Upper lobe of left lung (tissue), 4 donors: ENCODE measurements at regions not wholly inside any gene's neighbourhood (a gene's known extent, or its start where the extent isn't known, plus 50 kb on each side); places are given as distances from the start of the nearest gene placed in this dataset.

ENCODE experiments used
- POLR2A ChIP-seq, 4 donors: fragments of 450-650 bp; IDR thresholded peaks; one replicate each; pipeline ENCODE4 v1.5.1; 2016 to 2017; ENCODE audit warnings: antibody characterized with exemption in 4 of 4, mild to moderate bottlenecking in 2 of 4
- POLR2AphosphoS5 ChIP-seq, 2 donors: sonication (generic); formaldehyde crosslinking; IDR thresholded peaks; one replicate each; pipeline ENCODE4 v1.5.1; 2017; ENCODE audit warnings: antibody characterized with exemption in 2 of 2
- TF ChIP-seq, protein P1 (sequence below), 6 experiments: fragments of 450-650 bp in 4 of 6; fragments of 200-600 bp in 2 of 6; sonication (generic) in 2 of 6; IDR thresholded peaks; one replicate each; pipeline ENCODE4 v1.5.1; 2016 to 2019; ENCODE audit warnings: antibody characterized with exemption in 6 of 6

DNA sequence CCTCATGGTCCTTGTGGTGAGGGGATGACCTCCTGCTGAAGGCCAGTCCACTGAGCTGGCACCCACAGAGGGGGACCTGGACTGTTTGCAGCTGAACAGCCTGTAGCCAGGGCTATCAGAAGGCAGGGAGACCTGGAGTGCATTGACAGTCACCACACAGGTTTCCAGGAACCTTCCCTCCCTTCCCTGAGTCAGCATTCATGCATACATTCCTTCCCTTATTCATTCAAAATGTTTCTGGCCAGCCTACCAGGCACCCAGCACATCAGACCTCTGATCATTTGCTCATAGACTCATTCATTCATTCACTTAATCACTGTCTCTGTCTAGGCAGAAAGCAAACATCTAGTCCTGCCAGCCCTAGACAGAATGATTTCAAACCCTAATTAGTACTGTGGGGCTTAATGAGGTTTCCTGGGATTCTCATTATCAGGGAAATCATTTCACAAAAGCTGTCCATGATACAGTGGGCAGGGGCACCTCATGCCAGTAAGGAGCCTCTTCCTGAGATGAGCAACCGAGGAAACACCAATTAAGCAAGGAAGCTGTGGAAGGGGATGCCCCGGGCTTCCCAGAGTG is 110.1 kb upstream of the PPP1R26 start:
- TF ChIP-seq, protein P1, sequence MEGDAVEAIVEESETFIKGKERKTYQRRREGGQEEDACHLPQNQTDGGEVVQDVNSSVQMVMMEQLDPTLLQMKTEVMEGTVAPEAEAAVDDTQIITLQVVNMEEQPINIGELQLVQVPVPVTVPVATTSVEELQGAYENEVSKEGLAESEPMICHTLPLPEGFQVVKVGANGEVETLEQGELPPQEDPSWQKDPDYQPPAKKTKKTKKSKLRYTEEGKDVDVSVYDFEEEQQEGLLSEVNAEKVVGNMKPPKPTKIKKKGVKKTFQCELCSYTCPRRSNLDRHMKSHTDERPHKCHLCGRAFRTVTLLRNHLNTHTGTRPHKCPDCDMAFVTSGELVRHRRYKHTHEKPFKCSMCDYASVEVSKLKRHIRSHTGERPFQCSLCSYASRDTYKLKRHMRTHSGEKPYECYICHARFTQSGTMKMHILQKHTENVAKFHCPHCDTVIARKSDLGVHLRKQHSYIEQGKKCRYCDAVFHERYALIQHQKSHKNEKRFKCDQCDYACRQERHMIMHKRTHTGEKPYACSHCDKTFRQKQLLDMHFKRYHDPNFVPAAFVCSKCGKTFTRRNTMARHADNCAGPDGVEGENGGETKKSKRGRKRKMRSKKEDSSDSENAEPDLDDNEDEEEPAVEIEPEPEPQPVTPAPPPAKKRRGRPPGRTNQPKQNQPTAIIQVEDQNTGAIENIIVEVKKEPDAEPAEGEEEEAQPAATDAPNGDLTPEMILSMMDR (IDR thresholded peaks at IDR 0.05): no peak
- TF ChIP-seq POLR2A (IDR thresholded peaks at IDR 0.05) (no peak), POLR2AphosphoS5 (IDR thresholded peaks at IDR 0.05) (no peak)
